CD14-positive monocyte (primary cell): ENCODE measurements at regions not wholly inside any gene's neighbourhood (a gene's known extent, or its start where the extent isn't known, plus 50 kb on each side); places are given as distances from the start of the nearest gene placed in this dataset.

Source experiments
- DNase-seq, 3 donors: peaks; one replicate each; pipeline ENCODE4 v3.0.0-alpha.2; 2011 to 2022
- H2AFZ ChIP-seq: 2 replicates; pipeline ENCODE4 v1.6.0; 2012; ENCODE audit warnings: mild to moderate bottlenecking, low read depth, low read length, inconsistent platforms; ENCODE audit not compliant: insufficient read depth, poor library complexity, severe bottlenecking
- H3K27ac ChIP-seq, 2 donors: 1 replicate in 1 of 2; 2 replicates in 1 of 2; pipeline ENCODE4 v1.5.1; 2012 to 2013; ENCODE audit warnings: low read length in 2 of 2, control low read depth in 1 of 2, inconsistent platforms in 1 of 2, low read depth in 1 of 2, mild to moderate bottlenecking in 1 of 2
- H3K27me3 ChIP-seq, 2 donors: one replicate each; pipeline versions ENCODE4 v1.6.0 to v1.6.1; 2011 to 2013; ENCODE audit warnings: low read length in 2 of 2; ENCODE audit not compliant: control insufficient read depth in 2 of 2, insufficient read depth in 2 of 2
- H3K36me3 ChIP-seq, 2 donors: replicated peaks in 1 of 2; 1 replicate in 1 of 2; 2 replicates in 1 of 2; pipeline versions ENCODE4 v1.5.1 to v1.6.1; 2012 to 2013; ENCODE audit warnings: low read length in 2 of 2, control low read depth in 1 of 2, inconsistent platforms in 1 of 2, mild to moderate bottlenecking in 1 of 2; ENCODE audit not compliant: insufficient read depth in 2 of 2, control insufficient read depth in 1 of 2
- H3K4me1 ChIP-seq, 2 donors: 1 replicate in 1 of 2; 2 replicates in 1 of 2; pipeline versions ENCODE4 v1.5.1 to v1.6.1; 2012 to 2013; ENCODE audit warnings: low read length in 2 of 2, control low read depth in 1 of 2, inconsistent platforms in 1 of 2, mild to moderate bottlenecking in 1 of 2, moderate library complexity in 1 of 2; ENCODE audit not compliant: insufficient read depth in 2 of 2, control insufficient read depth in 1 of 2
- H3K4me2 ChIP-seq: replicated peaks from 2 replicates; pipeline ENCODE3; 2012; ENCODE audit warnings: low read length, moderate library complexity, mild to moderate bottlenecking; ENCODE audit not compliant: poor library complexity, severe bottlenecking; ENCODE audit errors: extremely low read depth
- H3K4me3 ChIP-seq, 3 experiments: fragments of 200-600 bp in 1 of 3; sonication (generic) in 1 of 3; replicated peaks in 1 of 3; 1 replicate in 2 of 3; 2 replicates in 1 of 3; pipeline ENCODE4 v1.5.1; 2011 to 2013; ENCODE audit warnings: low read length in 3 of 3, mild to moderate bottlenecking in 3 of 3, control low read depth in 2 of 3, low read depth in 2 of 3, inconsistent platforms in 1 of 3, moderate library complexity in 1 of 3
- H3K79me2 ChIP-seq: 2 replicates; pipeline ENCODE4 v1.6.0; 2012; ENCODE audit warnings: mild to moderate bottlenecking, control low read depth, inconsistent platforms, low read length, moderate library complexity; ENCODE audit not compliant: insufficient read depth
- H3K9ac ChIP-seq: 2 replicates; pipeline ENCODE4 v1.6.0; 2017; ENCODE audit warnings: low read length, mild to moderate bottlenecking; ENCODE audit not compliant: insufficient read depth, poor library complexity, severe bottlenecking
- H3K9me3 ChIP-seq, 2 donors: replicated peaks in 1 of 2; 1 replicate in 1 of 2; 2 replicates in 1 of 2; pipeline versions ENCODE4 v1.5.1 to v1.6.1; 2012 to 2013; ENCODE audit warnings: low read length in 2 of 2, control low read depth in 1 of 2; ENCODE audit not compliant: control insufficient read depth in 1 of 2, insufficient read depth in 1 of 2
- H4K20me1 ChIP-seq: 2 replicates; pipeline ENCODE4 v1.6.0; 2012; ENCODE audit warnings: mild to moderate bottlenecking, low read length, control low read depth, moderate library complexity; ENCODE audit not compliant: insufficient read depth
- H3K27ac Mint-ChIP-seq, 7 donors: one replicate each; pipeline ENCODE4 v1.8.0; 2020; ENCODE audit warnings: mild to moderate bottlenecking in 7 of 7, mixed read lengths in 7 of 7, moderate library complexity in 6 of 7, inconsistent platforms in 2 of 7
- H3K27me3 Mint-ChIP-seq, 3 donors: one replicate each; pipeline ENCODE4 v1.8.0; 2021 to 2022; ENCODE audit warnings: low read depth in 3 of 3, mild to moderate bottlenecking in 3 of 3, mixed read lengths in 3 of 3, moderate library complexity in 3 of 3, inconsistent platforms in 1 of 3
- H3K36me3 Mint-ChIP-seq, 2 donors: one replicate each; pipeline ENCODE4 v1.8.0; 2020; ENCODE audit warnings: mixed read lengths in 2 of 2, inconsistent platforms in 1 of 2, mild to moderate bottlenecking in 1 of 2
- H3K4me1 Mint-ChIP-seq: one replicate; pipeline ENCODE4 v1.8.0; 2020; ENCODE audit warnings: mild to moderate bottlenecking, mixed read lengths
- H3K4me3 Mint-ChIP-seq, 2 donors: one replicate each; pipeline ENCODE4 v1.8.0; 2020; ENCODE audit warnings: mild to moderate bottlenecking in 2 of 2, mixed read lengths in 2 of 2, moderate library complexity in 1 of 2
- H3K9me3 Mint-ChIP-seq, 7 donors: one replicate each; pipeline ENCODE4 v1.8.0; 2020 to 2022; ENCODE audit warnings: mixed read lengths in 7 of 7, mild to moderate bottlenecking in 6 of 7, moderate library complexity in 6 of 7, inconsistent platforms in 2 of 7
- CTCF ChIP-seq: fragments of 200-600 bp; IDR thresholded peaks from one replicate; pipeline ENCODE4 v1.8.0; 2022; ENCODE audit warnings: antibody characterized with exemption, mild to moderate bottlenecking
- WGBS: methylation state at CpG from one replicate; pipeline ENCODE4 v1.1.5; 2013; ENCODE audit warnings: missing lambda C conversion rate; ENCODE audit not compliant: insufficient coverage; 5-methylcytosine and 5-hydroxymethylcytosine counted together
- intact Hi-C, 2 donors: fragments of 100-400 bp; cut with micrococcal nuclease; formaldehyde crosslinking; loops; one replicate each; pipeline versions ENCODE4 v1.15.0 to v1.15.1; 2023

DNA sequence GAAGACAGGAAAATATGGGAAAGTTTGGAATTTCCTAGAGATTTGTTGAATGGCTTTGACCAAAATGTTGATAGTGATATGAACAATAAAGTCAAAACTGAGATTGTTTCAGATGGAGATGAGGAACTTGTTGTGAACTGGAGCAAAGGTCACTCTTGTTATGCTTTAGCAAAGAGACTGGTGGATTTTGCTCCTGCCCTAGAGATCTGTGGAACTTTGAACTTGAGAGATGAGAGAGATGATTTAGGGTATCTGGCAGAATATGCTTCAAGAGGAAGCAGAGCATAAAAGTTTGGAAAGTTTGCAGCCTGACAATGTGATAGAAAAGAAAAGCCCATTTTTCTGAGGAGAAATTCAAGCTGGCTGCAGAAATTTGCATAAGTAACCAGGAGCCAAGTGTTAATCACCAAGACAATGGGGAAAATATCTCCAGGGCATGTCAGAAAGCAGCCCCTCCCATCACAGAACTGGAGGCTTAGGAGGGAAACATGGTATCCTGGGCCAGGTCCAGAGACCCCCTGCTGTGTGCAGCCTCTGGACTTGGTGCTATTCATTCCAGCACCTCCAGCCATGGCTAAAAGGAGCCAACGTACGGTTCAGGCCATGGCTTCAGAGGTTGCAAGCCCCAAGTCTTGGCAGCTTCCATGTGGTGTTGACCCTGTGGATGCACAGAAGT is 114.3 kb upstream of the STARD4 start:
- Histone ChIP-seq H2AFZ (no peak overlapping the region), H3K36me3 (no peaks in the 10 kb centered on the region), H3K4me1 (no peaks in the 10 kb centered on the region), H3K4me2 (no peak overlapping the region), H3K9me3 (peaks cover 0 to 12% of the 10 kb centered on the region in 2 donors), H3K4me3 (no peak overlapping the region), H3K27ac (no peak overlapping the region), H3K9ac (no peak overlapping the region), H3K27me3 (no peaks in the 10 kb centered on the region), H4K20me1 (no peaks in the 10 kb centered on the region), H3K79me2 (no peaks in the 10 kb centered on the region)
- Mint-ChIP-seq H3K4me1 (no peaks in the 10 kb centered on the region), H3K9me3 (peaks cover 4 to 14% (median 5%) of the 10 kb centered on the region in 7 donors), H3K27me3 (peaks cover 0 to 3% (median 0%) of the 10 kb centered on the region in 3 donors), H3K36me3 (no peaks in the 10 kb centered on the region), H3K4me3 (no peak overlapping the region), H3K27ac (no peak overlapping the region)
- WGBS, result 94% methylated on average over 2 of the region's 2 CpGs
- no peak for DNase-seq
- TF ChIP-seq CTCF, result no peak
- intact Hi-C loops, result no loop called here

DNA sequence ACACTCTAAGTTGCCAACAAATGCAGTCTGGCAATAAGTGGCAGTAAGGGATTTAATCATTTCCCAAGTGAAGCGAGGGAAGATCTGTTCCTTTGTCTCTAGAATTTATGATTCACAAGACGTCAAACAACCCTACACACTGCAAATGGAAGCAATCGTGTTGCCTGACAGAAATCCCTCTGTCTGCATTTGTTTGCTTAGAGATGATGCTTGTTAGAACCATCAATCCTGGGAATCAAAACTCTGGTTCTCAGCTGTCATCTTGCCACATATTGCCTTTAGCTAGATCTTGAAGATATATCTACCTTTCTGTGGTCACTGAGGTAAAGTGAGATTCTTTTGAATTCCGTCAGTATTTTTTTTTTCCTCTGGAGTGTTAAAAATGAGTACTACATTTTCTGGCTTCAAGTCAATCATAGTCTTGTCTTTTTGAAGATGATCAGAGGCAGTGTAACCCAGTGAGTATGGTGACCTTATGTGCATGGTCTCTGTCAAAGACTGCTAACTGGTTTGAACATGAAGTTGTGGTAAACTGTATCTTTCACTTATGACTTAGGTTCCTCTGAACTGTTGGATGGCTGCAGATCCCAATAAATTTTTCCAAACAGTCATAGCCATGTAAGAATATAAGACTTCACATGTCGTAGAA is 106.4 kb upstream of the STARD4 start:
- no peak for TF ChIP-seq CTCF
- Histone ChIP-seq H3K4me2 (no peak overlapping the region), H3K36me3 (no peaks in the 10 kb centered on the region), H3K9me3 (peaks cover 0 to 6% of the 10 kb centered on the region in 2 donors), H2AFZ (no peak overlapping the region), H3K9ac (no peak overlapping the region), H3K27me3 (no peaks in the 10 kb centered on the region), H3K4me3 (no peak overlapping the region), H4K20me1 (no peaks in the 10 kb centered on the region), H3K4me1 (no peaks in the 10 kb centered on the region), H3K79me2 (no peaks in the 10 kb centered on the region), H3K27ac (no peak overlapping the region)
- H3K27ac Mint-ChIP-seq, result no peak overlapping the region
- H3K4me1 Mint-ChIP-seq, result no peaks in the 10 kb centered on the region
- no peak overlapping the region for H3K4me3 Mint-ChIP-seq
- WGBS, result 89% methylated on average over 1 of the region's 5 CpGs
- intact Hi-C loops, result no loop called here
- peaks cover 0 to 4% (median 1%) of the 10 kb centered on the region in 7 donors for H3K9me3 Mint-ChIP-seq
- DNase-seq, result no peak
- H3K27me3 Mint-ChIP-seq, result peaks cover 0 to 5% (median 0%) of the 10 kb centered on the region in 3 donors
- no peaks in the 10 kb centered on the region for H3K36me3 Mint-ChIP-seq
